IMR-90 (cell line): ENCODE measurements at regions not wholly inside any gene's neighbourhood (a gene's known extent, or its start where the extent isn't known, plus 50 kb on each side); places are given as distances from the start of the nearest gene placed in this dataset.

ENCODE experiments used
- ATAC-seq: fragments of 200-7000 bp; cut with Tn5 transposase; 2 replicates; pipeline ENCODE4 v1.9.1; 2020; ENCODE audit warnings: low read depth, mild to moderate bottlenecking, moderate library complexity
- BruUV-seq: library from RNA; stranded (reverse); fragments of 400-500 nt; replicated peaks from 2 replicates; lab custom pipeline; 2021; lab: Mats Ljungman, UMichigan
- CTCF ChIA-PET: fragments of 300-600 bp; formaldehyde crosslinking; extraction: SDS; loops from one replicate; lab custom pipeline; 2021; ENCODE audit warnings: antibody characterized with exemption; lab: Yijun Ruan, JAX
- POLR2A ChIA-PET: fragments of 300-600 bp; sonication (Branson Sonifier 250); formaldehyde crosslinking; loops from one replicate; lab custom pipeline; 2022; ENCODE audit warnings: antibody characterized with exemption; ENCODE audit not compliant: unreplicated experiment; lab: Charles Lee
- DNase-seq: peaks from one replicate; pipeline ENCODE4 v3.0.0; 2013
- H2AFZ ChIP-seq: replicated peaks from 2 replicates; pipeline ENCODE3; 2013; ENCODE audit warnings: low read length, mild to moderate bottlenecking; ENCODE audit not compliant: poor library complexity
- H2AK5ac ChIP-seq: 2 replicates; pipeline ENCODE4 v1.6.1; 2013; ENCODE audit warnings: low read depth, low read length, inconsistent platforms
- H2AK9ac ChIP-seq: replicated peaks from 2 replicates; pipeline ENCODE3; 2013; ENCODE audit warnings: mild to moderate bottlenecking, low read depth, low read length, moderate library complexity; ENCODE audit not compliant: poor library complexity
- H2BK120ac ChIP-seq: 2 replicates; pipeline ENCODE4 v1.6.1; 2013; ENCODE audit warnings: low read depth, low read length, inconsistent platforms
- H2BK15ac ChIP-seq: 3 replicates; pipeline ENCODE4 v1.6.1; 2013; ENCODE audit warnings: low read depth, low read length, inconsistent platforms
- H2BK20ac ChIP-seq: 2 replicates; pipeline ENCODE4 v1.6.1; 2013; ENCODE audit warnings: low read depth, mild to moderate bottlenecking, inconsistent platforms, low read length, moderate library complexity
- H2BK5ac ChIP-seq: 2 replicates; pipeline ENCODE4 v1.6.1; 2013; ENCODE audit warnings: mild to moderate bottlenecking, low read depth, low read length, inconsistent platforms; ENCODE audit not compliant: poor library complexity, severe bottlenecking
- H3K14ac ChIP-seq: replicated peaks from 2 replicates; pipeline ENCODE4 v1.6.1; 2013; ENCODE audit warnings: low read depth, low read length, inconsistent platforms
- H3K18ac ChIP-seq: 2 replicates; pipeline ENCODE4 v1.6.1; 2013; ENCODE audit warnings: low read depth, low read length, control low read depth
- H3K23ac ChIP-seq: 2 replicates; pipeline ENCODE4 v1.6.1; 2013; ENCODE audit warnings: low read depth, low read length, inconsistent platforms
- H3K27ac ChIP-seq: 2 replicates; pipeline ENCODE4 v1.5.1; 2013; ENCODE audit warnings: mild to moderate bottlenecking, control low read depth, low read length; ENCODE audit not compliant: insufficient read depth
- H3K27me3 ChIP-seq: 2 replicates; pipeline ENCODE4 v1.6.1; 2013; ENCODE audit warnings: low read length; ENCODE audit not compliant: control insufficient read depth, insufficient read depth
- H3K36me3 ChIP-seq: 2 replicates; pipeline ENCODE4 v1.6.1; 2013; ENCODE audit warnings: low read length, mixed read lengths; ENCODE audit not compliant: control insufficient read depth, insufficient read depth
- H3K4ac ChIP-seq: 2 replicates; pipeline ENCODE4 v1.6.1; 2013; ENCODE audit warnings: low read depth, low read length, inconsistent platforms
- H3K4me1 ChIP-seq: 2 replicates; pipeline ENCODE4 v1.6.1; 2013; ENCODE audit warnings: low read length, mixed read lengths; ENCODE audit not compliant: control insufficient read depth, insufficient read depth
- H3K4me2 ChIP-seq: 2 replicates; pipeline ENCODE4 v1.6.1; 2013; ENCODE audit warnings: low read depth, mild to moderate bottlenecking, control low read depth, low read length, moderate library complexity
- H3K4me3 ChIP-seq: 2 replicates; pipeline ENCODE4 v1.5.1; 2013; ENCODE audit warnings: low read depth, mild to moderate bottlenecking, control low read depth, low read length, moderate library complexity; ENCODE audit not compliant: insufficient read depth
- H3K56ac ChIP-seq: 2 replicates; pipeline ENCODE4 v1.6.1; 2013; ENCODE audit warnings: low read length, inconsistent platforms; ENCODE audit not compliant: insufficient read depth; ENCODE audit errors: extremely low read depth
- H3K79me1 ChIP-seq, 2 experiments: 2 replicates each; pipeline ENCODE4 v1.6.1; 2013; ENCODE audit warnings: low read length in 2 of 2, inconsistent platforms in 1 of 2, low read depth in 1 of 2
- H3K9ac ChIP-seq: 2 replicates; pipeline ENCODE4 v1.6.1; 2013; ENCODE audit warnings: low read depth, low read length, control low read depth
- H3K9me1 ChIP-seq: 2 replicates; pipeline ENCODE4 v1.6.1; 2013; ENCODE audit warnings: low read length, inconsistent platforms; ENCODE audit not compliant: insufficient read depth
- H3K9me3 ChIP-seq: 2 replicates; pipeline ENCODE4 v1.6.1; 2013; ENCODE audit warnings: low read length; ENCODE audit not compliant: control insufficient read depth, insufficient read depth
- H4K20me1 ChIP-seq: 2 replicates; pipeline ENCODE4 v1.6.1; 2013; ENCODE audit warnings: low read length, inconsistent platforms; ENCODE audit not compliant: insufficient read depth
- H4K5ac ChIP-seq: 2 replicates; pipeline ENCODE4 v1.6.1; 2013; ENCODE audit warnings: mild to moderate bottlenecking, low read depth, low read length, control low read depth
- H4K8ac ChIP-seq, 2 experiments: 2 replicates each; pipeline ENCODE4 v1.6.1; 2013; ENCODE audit warnings: low read depth in 2 of 2, low read length in 2 of 2, control low read depth in 1 of 2, inconsistent platforms in 1 of 2
- H4K91ac ChIP-seq: 2 replicates; pipeline ENCODE4 v1.6.1; 2013; ENCODE audit warnings: low read depth, low read length, inconsistent platforms; ENCODE audit not compliant: insufficient read depth
- BHLHE40 ChIP-seq: fragments of 150-350 bp; IDR thresholded peaks from 2 replicates; pipeline ENCODE4 v1.6.1; 2016; ENCODE audit warnings: mild to moderate bottlenecking, low read depth, low read length
- CEBPB ChIP-seq: IDR thresholded peaks from 2 replicates; pipeline ENCODE4 v1.6.1; 2012; ENCODE audit warnings: low read depth, low read length, improper control_type of control experiment
- CHD1 ChIP-seq: IDR thresholded peaks from 2 replicates; pipeline ENCODE4 v1.6.1; 2012; ENCODE audit warnings: low read depth, low read length, improper control_type of control experiment
- CTCF ChIP-seq: conservative IDR thresholded peaks from 2 replicates; pipeline ENCODE4 v1.5.1; 2012; ENCODE audit warnings: mild to moderate bottlenecking, low read depth, low read length, improper control_type of control experiment
- ELK1 ChIP-seq: fragments of 150-350 bp; IDR thresholded peaks from 2 replicates; pipeline ENCODE4 v1.6.1; 2016; ENCODE audit warnings: low read depth, mild to moderate bottlenecking, low read length, moderate library complexity, borderline replicate concordance
- MAFK ChIP-seq: IDR thresholded peaks from 2 replicates; pipeline ENCODE4 v1.6.1; 2012; ENCODE audit warnings: low read depth, low read length, improper control_type of control experiment
- MXI1 ChIP-seq: IDR thresholded peaks from 2 replicates; pipeline ENCODE4 v1.6.1; 2012; ENCODE audit warnings: low read depth, mild to moderate bottlenecking, low read length, moderate library complexity, borderline replicate concordance
- NFE2L2 ChIP-seq: fragments of 150-350 bp; IDR thresholded peaks from 2 replicates; pipeline ENCODE4 v1.6.1; 2016; ENCODE audit warnings: low read depth, mild to moderate bottlenecking, low read length
- POLR2A ChIP-seq: IDR thresholded peaks from 2 replicates; pipeline ENCODE4 v1.6.1; 2012; ENCODE audit warnings: mild to moderate bottlenecking, low read depth, low read length
- RAD21 ChIP-seq: IDR thresholded peaks from 2 replicates; pipeline ENCODE4 v1.6.1; 2012; ENCODE audit warnings: low read length, improper control_type of control experiment
- RCOR1 ChIP-seq: IDR thresholded peaks from 2 replicates; pipeline ENCODE4 v1.6.1; 2012; ENCODE audit warnings: mild to moderate bottlenecking, low read length, improper control_type of control experiment; ENCODE audit not compliant: insufficient replicate concordance
- RFX5 ChIP-seq: IDR thresholded peaks from 2 replicates; pipeline ENCODE4 v1.8.0; 2012; ENCODE audit warnings: low read depth, mild to moderate bottlenecking, low read length, moderate library complexity
- SMC3 ChIP-seq: fragments of 150-350 bp; IDR thresholded peaks from 2 replicates; pipeline ENCODE4 v1.6.1; 2016; ENCODE audit warnings: low read depth, mild to moderate bottlenecking, antibody characterized with exemption, low read length, moderate library complexity
- WGBS, 2 experiments: methylation state at CpG; one replicate each; pipeline versions ENCODE4 v1.1.5 to v1.1.7; 2013; ENCODE audit warnings: missing lambda C conversion rate in 2 of 2; ENCODE audit not compliant: insufficient read length in 1 of 2; ENCODE audit errors: extremely low coverage in 2 of 2; 5-methylcytosine and 5-hydroxymethylcytosine counted together
- dilution Hi-C: fragments of 300-500 bp; cut with HindIII; formaldehyde crosslinking; loops from one replicate; pipeline ENCODE4 v1.14.3; 2018; ENCODE audit warnings: low sequenced_read_pairs; ENCODE audit not compliant: unreplicated experiment
- in situ Hi-C: fragments of 300-500 bp; cut with MboI; formaldehyde crosslinking; loops from 3 replicates; pipeline ENCODE4 v1.14.3; 2019; ENCODE audit warnings: low sequenced_read_pairs, inconsistent platforms, mixed read lengths
- intact Hi-C: fragments of 100-400 bp; cut with micrococcal nuclease; formaldehyde crosslinking; loops from 2 replicates; pipeline ENCODE4 v1.10.0; 2022

- H2BK15ac ChIP-seq, result no peak overlapping the region
- no peak overlapping the region for H2BK5ac ChIP-seq
- intact Hi-C loops (no loop called here), dilution Hi-C loops (no loop called here), in situ Hi-C loops (no loop called here)
- H2AFZ ChIP-seq, result no peak overlapping the region
- ATAC-seq, result no peak
- no peak overlapping the region for H3K4ac ChIP-seq
- no peak overlapping the region for H2AK5ac ChIP-seq
- no peak overlapping the region for H2BK120ac ChIP-seq
- no peak overlapping the region for H3K4me2 ChIP-seq
- H3K9me3 ChIP-seq, result no peaks in the 10 kb centered on the region
- no peaks in the 10 kb centered on the region for H4K20me1 ChIP-seq
- DNase-seq, result no peak
- no peak overlapping the region for H2AK9ac ChIP-seq
- no peaks in the 10 kb centered on the region for H3K9me1 ChIP-seq
- CTCF ChIA-PET, result interaction anchor here (1.6 kb wide), 1 partner anchor 10 kb away, joined by 3 read pairs; no protein-coding TSS in a partner anchor
- no peak overlapping the region for H3K56ac ChIP-seq
- no peak overlapping the region for H2BK20ac ChIP-seq
- no peak overlapping the region for H3K18ac ChIP-seq
- no peak overlapping the region for H4K91ac ChIP-seq
- H4K5ac ChIP-seq, result no peak overlapping the region
- no TSS peak for BruUV-seq
- H3K4me1 ChIP-seq, result no peaks in the 10 kb centered on the region
- no peak overlapping the region for H3K27ac ChIP-seq
- no peaks in the 10 kb centered on the region for H3K36me3 ChIP-seq
- H3K23ac ChIP-seq, result no peak overlapping the region
- H3K79me1 ChIP-seq, result no peaks in the 10 kb centered on the region
- TF ChIP-seq RFX5, result no peak
- no peak for TF ChIP-seq RCOR1
- no peak for TF ChIP-seq CTCF
- TF ChIP-seq NFE2L2, result no peak
- TF ChIP-seq CHD1, result no peak
- TF ChIP-seq BHLHE40, result no peak
- no peak for TF ChIP-seq RAD21
- TF ChIP-seq MAFK, result no peak
- no peak for TF ChIP-seq POLR2A
- no peak for TF ChIP-seq CEBPB
- TF ChIP-seq MXI1, result no peak
- no peak for TF ChIP-seq SMC3
- no peak for TF ChIP-seq ELK1
- no peak overlapping the region for H3K14ac ChIP-seq
- POLR2A ChIA-PET, result no interaction called here
- H3K27me3 ChIP-seq, result no peaks in the 10 kb centered on the region
- H3K4me3 ChIP-seq, result no peak overlapping the region
- no peak overlapping the region for H4K8ac ChIP-seq
- H3K9ac ChIP-seq, result no peak overlapping the region
- WGBS, 2 experiments, result no CpG with 5 or more reads among the region's 2 CpGs
These were observed 1010.5 kb upstream of the PIK3C3 start for GRCh38 chr18:40944576-40944975.
